GM21447 (cell line): ENCODE measurements at regions not wholly inside any gene's neighbourhood (a gene's known extent, or its start where the extent isn't known, plus 50 kb on each side); places are given as distances from the start of the nearest gene placed in this dataset.
"Not testable (repeated sequence)": the region's sequence is repeated elsewhere in the genome, so short reads cannot be mapped to it uniquely, and the experiment has no call there.

Experiments
- ATAC-seq: cut with Tn5 transposase; IDR thresholded peaks from one replicate; pipeline ENCODE4 v1.9.1; 2021; ENCODE audit not compliant: unreplicated experiment

DNA sequence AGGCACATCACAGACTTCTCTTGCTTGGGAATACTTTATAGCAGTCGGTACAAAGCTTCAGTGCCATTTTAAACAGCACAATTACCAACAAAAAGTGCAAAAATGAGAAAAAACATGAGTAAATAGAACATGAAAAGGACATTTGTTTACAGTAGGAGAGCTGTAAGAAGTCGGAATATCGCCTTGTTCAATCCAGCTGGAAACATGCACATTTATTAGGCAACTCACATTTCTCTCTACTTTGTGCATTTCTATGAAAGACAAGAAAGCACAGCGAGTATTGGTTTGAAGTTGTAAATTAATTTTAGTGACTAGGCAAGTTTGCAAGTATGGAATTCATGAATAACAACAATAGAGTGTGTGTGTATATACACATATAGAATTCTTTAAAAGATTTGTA is 484.7 kb downstream of the DACH1 start:
- ATAC-seq, result no peak

DNA sequence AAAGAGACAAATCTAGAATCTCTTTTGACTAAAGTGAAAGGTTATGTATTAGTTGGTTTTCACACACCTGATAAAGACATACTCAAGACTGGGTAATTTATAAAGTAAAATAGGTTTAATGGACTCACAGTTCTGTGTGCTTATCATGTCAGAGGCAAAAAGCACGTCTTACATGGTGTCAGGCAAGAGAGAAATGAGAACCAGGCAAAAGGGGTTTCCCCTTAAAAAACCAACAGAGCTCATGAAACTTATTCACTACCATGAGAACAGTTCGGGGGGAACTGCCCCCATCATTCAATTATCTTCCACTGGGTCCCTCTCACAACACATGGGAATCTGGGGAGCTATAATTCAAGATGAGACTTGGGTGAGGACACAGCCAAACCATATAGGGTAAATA is 486.8 kb downstream of the DACH1 start:
- no peak for ATAC-seq

DNA sequence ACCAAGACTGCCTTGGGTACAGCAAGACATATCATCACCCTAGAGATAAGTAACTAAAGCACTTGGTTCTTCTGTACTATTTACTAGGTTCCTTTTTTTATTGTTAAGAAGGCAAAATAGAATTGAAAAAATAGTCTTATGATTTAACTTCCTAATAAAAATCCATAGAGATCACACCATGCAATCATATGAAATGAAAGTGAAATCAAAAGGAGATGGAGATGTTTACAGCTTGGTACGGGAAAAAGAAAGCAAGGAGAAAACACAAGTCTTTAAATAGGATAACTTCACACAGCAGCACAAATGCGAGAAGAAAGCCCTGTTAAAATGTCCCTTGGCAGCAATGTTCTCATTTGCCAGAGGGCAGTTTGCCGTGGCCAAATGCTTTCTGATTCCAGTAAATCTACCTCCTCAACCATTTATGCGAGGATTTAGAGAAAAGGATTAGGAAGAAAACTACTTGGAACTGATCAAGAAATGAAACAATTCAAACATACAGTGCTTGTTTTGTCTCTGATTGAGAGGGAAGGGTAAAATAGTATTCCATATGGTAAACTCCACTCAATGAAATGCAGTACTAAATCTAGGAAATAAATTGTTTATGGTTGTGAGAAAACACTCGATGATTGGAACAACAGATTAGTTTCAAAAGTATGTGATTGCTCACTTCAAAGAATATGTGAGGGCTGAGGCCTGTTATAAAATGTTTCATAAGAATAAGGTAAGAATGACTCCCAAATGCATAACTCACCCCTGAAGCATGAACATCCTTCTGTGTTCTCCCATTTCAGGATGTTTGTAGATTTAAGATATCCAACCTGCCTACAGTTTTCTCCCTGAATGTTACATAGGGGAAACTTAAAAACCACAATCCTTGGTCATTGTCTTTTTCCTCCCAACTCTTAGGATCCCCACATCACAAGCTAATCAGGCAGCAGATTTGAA is 487.8 kb downstream of the DACH1 start:
- no peak for ATAC-seq

- ATAC-seq, result no peak
Measured at GRCh38 chr13:71374471-71375049, 492.4 kb downstream of the DACH1 start.

DNA sequence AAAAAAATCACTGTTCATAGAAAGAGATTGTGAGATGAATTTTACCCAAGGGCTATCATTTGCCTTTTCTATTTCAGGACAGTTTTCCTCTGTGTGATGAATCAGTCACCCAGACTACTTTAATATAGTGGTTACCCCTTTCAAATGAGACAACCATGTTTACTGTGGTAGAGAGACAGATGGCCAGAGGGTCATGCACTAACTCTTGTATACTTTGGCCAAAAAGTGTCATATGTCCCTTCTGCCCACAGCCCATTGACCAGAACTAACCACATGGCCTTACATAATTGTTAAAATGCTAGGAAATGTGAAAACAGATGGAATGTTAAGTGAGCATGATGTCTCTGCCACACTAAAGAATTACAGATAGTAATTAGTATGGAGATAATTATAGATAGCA is 498.7 kb downstream of the DACH1 start:
- ATAC-seq, result no peak

DNA sequence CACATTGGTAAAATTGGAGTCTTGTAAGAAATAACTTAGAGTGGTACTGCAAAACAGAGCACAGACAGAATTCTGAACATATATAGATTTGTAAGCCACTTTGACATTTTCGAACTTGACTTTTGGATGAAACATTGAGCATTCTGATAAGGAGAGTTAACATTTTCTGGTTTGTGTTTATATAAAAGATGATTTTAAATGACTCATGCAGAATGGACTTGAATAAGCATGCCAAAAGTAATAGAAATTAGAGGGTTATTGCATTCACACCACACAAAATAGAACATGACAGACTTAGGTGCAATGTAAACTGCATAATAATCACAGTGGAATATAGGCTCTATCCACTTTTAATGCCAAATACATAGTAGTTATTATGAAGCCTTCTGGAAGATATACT is 507.0 kb downstream of the DACH1 start:
- ATAC-seq, result no peak

- ATAC-seq, result no peak
Measured at GRCh38 chr13:71359641-71360040, 507.4 kb downstream of the DACH1 start.

- ATAC-seq, result no peak
Measured at GRCh38 chr13:71358218-71358617, 508.8 kb downstream of the DACH1 start.

GRCh38 chr13:71355010-71355409 is 512.0 kb downstream of the DACH1 start:
- no peak for ATAC-seq

- no peak for ATAC-seq
Measured at GRCh38 chr13:71350886-71351285, 516.1 kb downstream of the DACH1 start.

DNA sequence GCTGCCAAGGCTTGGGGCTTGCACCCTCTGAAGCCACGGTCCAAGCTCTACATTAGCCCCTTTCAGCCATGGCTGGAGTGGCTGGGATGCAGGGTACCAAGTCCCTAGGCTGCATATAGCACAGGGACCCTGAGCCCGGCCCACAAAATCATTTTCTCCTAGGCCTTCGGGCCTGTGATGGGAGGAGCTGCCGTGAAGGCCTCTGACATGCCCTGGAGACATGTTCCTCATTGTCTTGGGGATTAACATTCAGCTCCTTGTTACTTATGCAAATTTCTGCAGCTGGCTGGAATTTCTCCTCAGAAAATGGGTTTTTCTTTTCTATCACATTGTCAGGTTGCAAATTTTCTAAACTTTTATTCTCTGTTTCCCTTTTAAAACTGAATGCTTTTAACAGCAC is 521.1 kb downstream of the DACH1 start:
- not testable (repeated sequence) for ATAC-seq

DNA sequence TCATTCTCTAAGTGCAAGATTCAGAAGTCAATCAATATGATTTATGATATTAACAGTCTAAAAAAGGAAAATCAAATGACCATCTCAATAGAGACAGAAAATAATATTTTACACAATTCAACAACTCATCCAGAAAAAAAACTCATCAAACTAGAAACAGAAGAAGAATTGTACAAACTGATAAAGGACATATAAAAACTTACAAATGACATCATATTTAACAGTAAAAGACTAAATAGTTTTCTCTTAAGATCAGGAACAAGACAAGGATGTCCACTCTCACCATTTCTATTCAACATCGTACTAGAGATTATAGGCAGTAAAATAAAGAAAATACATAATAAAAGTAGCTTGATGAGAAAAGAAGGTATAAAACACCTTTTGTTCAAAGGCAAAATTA is 527.3 kb downstream of the DACH1 start:
- ATAC-seq, result no peak

GRCh38 chr13:71339005-71339404 is 528.0 kb downstream of the DACH1 start:
- ATAC-seq, result no peak

DNA sequence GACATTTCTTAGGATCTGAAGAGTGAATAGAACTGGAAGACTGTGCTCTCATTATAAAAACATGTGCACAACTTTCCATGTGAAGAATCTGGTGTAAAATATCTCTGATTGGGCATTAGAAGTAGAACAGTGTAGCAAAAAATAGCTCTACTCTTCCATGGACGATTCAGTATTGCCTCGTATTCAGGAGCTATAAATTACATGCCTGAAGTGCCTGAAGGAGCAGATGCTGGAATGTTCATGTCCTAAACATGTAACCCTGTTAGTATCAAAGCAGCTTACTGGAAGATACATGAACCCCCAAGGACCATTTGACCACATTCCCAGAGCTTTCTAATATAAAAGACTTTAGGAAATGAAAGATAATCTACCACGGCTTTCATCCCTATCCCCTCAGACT is 528.9 kb downstream of the DACH1 start:
- no peak for ATAC-seq

GRCh38 chr13:71327266-71327665 is 539.7 kb downstream of the DACH1 start:
- ATAC-seq, result no peak

DNA sequence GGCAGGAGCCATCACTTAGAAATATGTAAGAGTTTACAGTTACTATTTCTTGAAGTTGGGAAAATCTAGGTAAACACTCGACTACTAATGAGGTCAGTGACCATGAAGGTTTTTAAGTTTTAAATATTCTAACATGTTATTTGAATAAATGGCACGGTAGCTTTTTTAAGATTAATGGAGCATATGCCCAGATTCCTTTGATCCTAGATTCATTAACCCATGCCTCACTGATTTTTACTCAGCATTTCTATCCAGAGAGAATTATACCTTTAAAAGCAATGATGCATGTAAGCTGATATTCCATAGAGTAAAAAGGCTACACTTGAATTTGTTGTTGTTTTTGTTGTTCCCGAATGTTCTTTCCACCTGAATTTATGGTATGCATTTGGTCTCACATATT is 541.4 kb downstream of the DACH1 start:
- ATAC-seq, result no peak

DNA sequence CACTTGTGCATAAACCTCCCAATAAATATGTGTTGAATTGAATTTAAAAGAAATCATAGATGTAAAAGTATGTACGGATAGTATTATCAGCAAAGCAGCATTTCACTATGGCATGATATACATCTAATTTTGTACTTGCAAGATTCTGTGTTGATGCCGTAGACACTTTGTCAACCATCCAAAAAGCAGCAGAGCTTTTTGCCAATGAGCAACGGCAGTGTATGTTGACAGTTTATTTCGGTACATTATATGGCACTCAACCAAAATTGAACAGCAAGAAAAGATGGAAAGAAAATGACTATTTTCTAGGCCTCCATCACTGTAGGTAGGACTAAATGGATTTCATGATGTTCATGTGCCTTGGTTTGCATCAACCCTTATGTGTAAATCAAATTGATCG is 543.7 kb downstream of the DACH1 start:
- ATAC-seq, result no peak

- ATAC-seq, result no peak
Measured at GRCh38 chr13:71320452-71320851, 546.6 kb downstream of the DACH1 start.

DNA sequence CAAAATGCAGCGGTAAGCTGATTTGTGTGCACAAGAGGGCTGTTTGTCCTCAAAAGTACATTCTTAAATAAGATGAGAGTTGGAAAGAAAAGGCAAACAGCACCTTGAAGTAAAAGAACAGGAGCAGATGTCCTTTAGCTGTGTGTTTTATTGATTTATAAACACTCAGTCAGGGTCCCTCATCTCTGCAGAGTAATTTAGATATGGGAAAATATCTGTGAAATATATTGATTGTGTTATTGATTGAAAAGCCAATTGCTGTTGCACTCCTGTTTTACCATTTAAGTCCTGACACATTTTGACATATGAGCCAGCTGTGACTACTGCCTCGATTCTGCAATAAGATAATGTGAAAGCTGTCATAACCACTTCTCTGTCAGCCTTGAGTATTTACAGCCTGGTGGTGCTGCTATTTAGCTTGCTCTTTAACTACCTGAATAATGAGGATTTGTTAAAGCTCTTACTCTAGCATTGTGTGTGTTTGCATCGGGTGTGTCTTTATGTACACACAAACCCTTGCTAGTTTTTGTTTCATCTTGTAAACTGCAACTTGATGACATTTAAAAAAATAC is 550.1 kb downstream of the DACH1 start:
- ATAC-seq, result no peak

- no peak for ATAC-seq
Measured at GRCh38 chr13:71312923-71313322, 554.1 kb downstream of the DACH1 start.

DNA sequence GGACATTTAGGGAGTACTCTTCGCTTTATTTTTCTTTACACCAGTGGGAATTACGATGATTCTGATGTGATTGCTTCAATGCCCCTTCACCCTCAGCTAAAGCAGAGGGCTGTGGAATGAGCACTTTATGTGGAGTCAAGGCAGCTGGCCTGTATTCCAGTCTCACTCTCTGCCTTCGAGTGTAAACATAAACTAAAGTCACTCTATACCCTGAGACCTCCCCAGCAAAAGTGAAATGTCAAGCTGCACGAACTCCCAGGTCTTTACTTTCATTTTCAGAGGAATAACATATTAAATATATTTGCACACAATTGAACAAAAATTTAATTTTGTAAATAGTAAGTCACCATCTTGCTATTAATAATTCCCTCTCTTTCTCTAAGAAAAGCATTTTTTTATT is 557.1 kb downstream of the DACH1 start:
- ATAC-seq, result no peak

DNA sequence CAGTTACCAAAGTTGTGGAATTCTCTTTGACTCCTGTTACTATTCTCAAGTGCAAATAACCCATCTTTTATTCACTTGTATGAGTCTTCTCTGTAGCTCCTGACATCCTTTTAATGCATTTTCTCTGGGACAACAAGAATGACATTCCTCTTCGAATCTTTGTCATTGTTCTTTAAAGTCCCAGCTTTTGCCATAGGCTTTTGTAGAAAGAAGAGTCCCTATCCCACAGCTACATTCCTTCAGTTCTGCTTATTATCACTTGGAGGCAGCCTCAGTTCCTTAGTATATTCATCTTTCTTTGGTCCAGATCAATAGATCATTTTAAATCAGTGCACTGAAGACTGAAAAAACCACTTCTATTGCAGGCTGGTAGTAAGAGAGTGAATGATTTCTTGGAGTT is 560.2 kb downstream of the DACH1 start:
- ATAC-seq, result no peak
